HG03108 (cell line): ENCODE measurements at regions not wholly inside any gene's neighbourhood (a gene's known extent, or its start where the extent isn't known, plus 50 kb on each side); places are given as distances from the start of the nearest gene placed in this dataset.

ENCODE experiments used
- ATAC-seq: cut with Tn5 transposase; IDR thresholded peaks from one replicate; pipeline ENCODE4 v1.9.1; 2021; ENCODE audit warnings: moderate library complexity; ENCODE audit not compliant: unreplicated experiment

- no peak for ATAC-seq
These were observed 251.3 kb downstream of the ANAPC1 start for GRCh38 chr2:111632661-111633060.

- ATAC-seq = no peak
These were observed 250.8 kb downstream of the ANAPC1 start for GRCh38 chr2:111633189-111633588.

- no peak for ATAC-seq
These were observed 250.3 kb downstream of the ANAPC1 start for GRCh38 chr2:111633643-111634042.

- no peak for ATAC-seq
These were observed 249.8 kb downstream of the ANAPC1 start for GRCh38 chr2:111634050-111634794.

GRCh38 chr2:111634995-111635538, 248.9 kb downstream of the ANAPC1 start:
- no peak for ATAC-seq

DNA sequence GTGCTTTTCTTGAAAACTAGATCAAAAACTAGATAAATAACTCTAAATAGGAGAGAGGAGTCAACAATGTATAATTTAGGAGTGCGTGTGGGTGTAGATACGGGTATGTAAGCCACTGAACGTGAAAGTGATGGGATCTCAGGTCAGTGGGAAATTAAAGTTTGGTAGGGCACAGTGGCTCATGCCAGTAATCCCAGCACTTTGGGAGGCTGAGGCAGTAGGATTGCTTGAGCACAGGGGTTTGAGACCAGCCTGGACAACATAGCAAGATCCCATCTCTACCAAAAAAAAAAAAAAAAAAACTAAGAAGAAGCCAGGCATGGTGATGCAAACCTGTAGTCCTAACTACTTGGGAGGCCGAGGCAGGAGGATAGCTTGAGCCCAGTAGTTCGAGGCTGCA, 247.1 kb downstream of the ANAPC1 start:
- no peak for ATAC-seq

DNA sequence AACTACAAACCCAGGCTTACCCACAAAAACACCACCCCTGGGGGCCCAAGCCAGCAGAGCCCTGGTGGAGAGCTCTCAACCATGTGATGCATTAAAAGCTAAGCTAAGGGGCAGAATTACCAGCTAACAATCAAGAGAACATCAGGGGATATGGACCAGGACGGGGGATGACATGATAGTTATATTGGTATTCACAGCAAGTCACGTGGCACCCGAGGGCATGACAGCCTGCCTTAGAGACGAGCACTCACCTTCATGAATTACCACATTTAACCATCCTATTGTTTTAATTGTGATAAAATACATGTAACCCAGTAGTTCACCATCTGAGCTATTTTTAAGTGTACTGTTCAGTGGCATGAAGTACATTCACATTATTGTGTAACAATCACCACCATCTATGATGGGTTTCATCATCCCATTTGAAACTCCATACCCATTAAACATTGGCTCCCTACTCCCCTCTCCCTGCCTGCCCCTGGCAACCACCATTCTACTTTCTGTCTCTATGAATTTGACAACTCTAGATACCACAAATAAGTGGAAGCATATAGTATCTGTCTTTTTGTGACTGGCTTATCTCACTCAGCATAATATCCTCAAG, 245.6 kb downstream of the ANAPC1 start:
- no peak for ATAC-seq

GRCh38 chr2:111640480-111640879, 243.5 kb downstream of the ANAPC1 start:
- no peak for ATAC-seq

- no peak for ATAC-seq
These were observed 241.2 kb downstream of the ANAPC1 start for GRCh38 chr2:111642586-111643327.

GRCh38 chr2:111643759-111644158, 240.2 kb downstream of the ANAPC1 start:
- ATAC-seq = no peak

- no peak for ATAC-seq
These were observed 236.6 kb downstream of the ANAPC1 start for GRCh38 chr2:111647359-111647758.

- ATAC-seq = no peak
These were observed 232.0 kb downstream of the ANAPC1 start for GRCh38 chr2:111652038-111652437.

DNA sequence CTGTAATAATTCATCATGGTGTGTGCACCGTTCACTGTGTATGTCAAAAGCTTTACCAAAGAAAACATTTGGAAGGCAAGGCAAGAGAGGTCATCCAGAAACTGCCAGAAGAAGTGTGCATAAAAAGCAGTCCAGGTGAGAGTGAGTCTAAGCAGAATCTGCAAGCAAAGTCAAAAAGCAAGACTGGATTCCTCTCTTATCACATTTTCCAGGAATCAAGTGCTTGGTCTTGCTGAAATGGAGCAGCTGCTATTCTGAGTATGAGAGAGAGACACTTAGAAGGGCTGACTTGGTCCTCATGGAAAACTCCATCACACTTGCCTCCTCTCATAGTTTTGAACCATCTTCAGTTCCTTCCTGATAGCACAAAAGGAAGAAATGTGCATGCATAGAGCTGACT, 231.3 kb downstream of the ANAPC1 start:
- ATAC-seq = no peak

DNA sequence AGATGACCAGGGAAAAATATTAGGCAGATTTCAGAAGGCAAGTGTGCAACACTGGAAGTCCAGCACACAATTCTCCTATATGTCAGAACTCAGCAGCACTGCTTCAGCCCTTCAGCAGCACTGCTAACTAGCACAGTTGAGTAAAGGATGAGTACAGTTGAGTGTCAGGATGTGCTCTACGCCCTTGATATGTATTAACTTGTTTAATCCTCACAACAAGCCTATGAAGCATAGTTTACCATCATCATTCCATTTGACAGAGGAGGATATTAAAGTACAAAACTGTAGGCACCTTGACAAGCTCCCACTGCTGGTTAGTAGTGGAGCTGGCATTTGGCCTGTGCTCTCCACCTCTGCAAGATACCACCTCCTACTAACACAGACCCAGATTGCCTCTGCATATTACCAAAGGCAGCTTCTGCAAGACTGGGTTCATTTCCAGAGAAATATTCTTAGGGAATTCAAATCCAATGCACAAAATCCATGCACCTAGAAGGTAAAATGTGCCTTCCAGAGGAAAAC, 230.8 kb downstream of the ANAPC1 start:
- ATAC-seq = no peak

DNA sequence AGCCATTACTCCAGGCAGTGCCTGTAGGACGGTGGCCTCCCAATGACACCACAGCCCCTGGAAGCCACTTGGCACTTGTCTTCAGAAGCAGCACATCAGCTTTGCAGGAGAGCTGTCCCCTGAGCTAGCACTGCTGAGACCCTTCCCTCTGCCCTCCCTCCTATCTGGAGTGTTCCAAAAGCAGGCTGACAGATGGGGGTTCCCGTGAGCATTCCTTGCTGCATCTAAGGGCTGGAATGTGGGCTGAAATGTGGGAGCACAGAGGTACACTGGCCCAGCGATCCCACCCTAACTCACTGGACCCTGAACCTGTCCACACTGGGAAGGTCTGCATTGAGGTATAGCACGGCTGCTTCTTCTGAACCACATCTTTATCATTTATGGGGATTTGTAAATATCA, 230.1 kb downstream of the ANAPC1 start:
- ATAC-seq = no peak

GRCh38 chr2:111654829-111655228, 229.2 kb downstream of the ANAPC1 start:
- no peak for ATAC-seq

GRCh38 chr2:111656436-111656835, 227.6 kb downstream of the ANAPC1 start:
- ATAC-seq = no peak

GRCh38 chr2:111656894-111657293, 227.1 kb downstream of the ANAPC1 start:
- ATAC-seq = no peak

- ATAC-seq = no peak
These were observed 226.5 kb downstream of the ANAPC1 start for GRCh38 chr2:111657351-111657975.

DNA sequence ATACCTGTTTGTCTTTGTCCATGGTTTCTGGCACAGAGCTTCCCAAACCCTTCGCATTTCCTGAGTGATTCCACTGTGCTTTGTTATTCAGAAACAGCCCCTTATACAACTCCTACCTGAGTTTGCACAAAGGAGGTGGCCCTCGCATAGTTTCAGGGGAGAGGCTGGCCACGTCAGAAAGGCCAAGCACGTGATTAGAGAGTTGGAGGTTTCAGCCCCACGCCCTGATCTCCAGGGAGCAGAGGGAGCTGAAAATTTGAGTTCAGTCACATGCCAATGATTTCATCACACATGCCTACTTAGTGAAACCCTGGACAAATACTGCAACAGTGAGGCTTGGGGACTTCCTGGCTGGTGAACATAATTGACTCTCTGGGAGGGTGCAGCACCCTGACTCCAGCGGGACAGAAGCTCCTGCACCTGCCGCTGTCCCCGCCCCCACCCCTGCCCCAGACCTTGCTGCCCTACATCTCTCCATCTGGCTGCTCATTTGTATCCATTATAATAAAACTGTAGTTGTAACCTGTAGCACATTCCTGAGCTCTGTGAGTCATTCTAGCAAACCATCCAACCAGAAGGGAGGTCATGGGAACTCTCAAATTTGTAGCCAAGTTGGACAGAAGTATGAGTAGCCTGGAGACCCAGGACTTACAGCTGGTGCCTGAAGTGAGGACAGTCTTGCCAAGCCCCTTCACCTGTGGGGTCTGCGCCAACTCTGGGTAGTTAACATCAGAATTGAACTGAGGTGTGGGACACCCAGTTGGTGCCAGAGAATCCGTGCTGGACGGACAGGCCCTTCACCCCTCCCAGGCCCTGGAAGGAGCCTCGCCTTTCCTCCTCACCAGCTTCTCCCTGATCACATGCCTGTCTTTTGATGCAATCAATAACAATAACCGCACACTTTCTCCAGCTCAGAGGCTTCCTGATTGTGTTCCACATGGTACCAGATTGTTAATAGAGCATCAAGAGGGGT, 224.3 kb downstream of the ANAPC1 start:
- no peak for ATAC-seq
